Stimulated activated CD4-positive, alpha-beta T cell treated with anti-CD3 and anti-CD28 coated beads, Interleukin-4, amount 100 ng/mL, for 4 hours (primary cell): ENCODE measurements at regions not wholly inside any gene's neighbourhood (a gene's known extent, or its start where the extent isn't known, plus 50 kb on each side); places are given as distances from the start of the nearest gene placed in this dataset.

Experiments used
- DNase-seq, 2 experiments: peaks; one replicate each; pipeline ENCODE4 v3.0.0-alpha.2; 2020

- no peak for DNase-seq
Observed at GRCh38 chr2:100767810-100768806, 51.8 kb upstream of the NPAS2 start.
